ENCODE measurements at regions not wholly inside any gene's neighbourhood (a gene's known extent, or its start where the extent isn't known, plus 50 kb on each side); places are given as distances from the start of the nearest gene placed in this dataset.

DNA sequence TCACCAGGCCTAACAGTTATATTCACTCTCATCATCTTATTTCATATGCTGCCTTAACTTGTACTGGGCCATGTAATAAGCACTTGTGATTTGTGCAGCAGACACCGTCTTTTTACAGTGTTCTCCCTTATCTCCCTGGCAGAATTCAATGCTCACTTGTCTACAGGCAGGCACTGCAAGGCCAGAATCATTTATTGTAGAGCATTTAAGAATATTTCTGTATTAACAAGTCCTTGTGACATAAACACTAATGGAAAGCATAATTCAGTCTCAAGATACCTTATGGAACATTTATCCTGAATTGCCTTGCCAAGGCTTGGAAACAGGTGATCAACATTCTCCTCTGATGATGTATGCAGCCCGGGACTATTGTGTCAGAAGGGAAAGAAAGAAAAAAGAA lies 808.9 kb downstream of the STPG2 start:
- in situ Hi-C loops (cut with MboI; ENCODE audit: low sequenced_read_pairs, unreplicated experiment) = no loop called here
- DNase-seq (ENCODE audit: low spot score) = no peak
- TF ChIP-seq, protein P1, sequence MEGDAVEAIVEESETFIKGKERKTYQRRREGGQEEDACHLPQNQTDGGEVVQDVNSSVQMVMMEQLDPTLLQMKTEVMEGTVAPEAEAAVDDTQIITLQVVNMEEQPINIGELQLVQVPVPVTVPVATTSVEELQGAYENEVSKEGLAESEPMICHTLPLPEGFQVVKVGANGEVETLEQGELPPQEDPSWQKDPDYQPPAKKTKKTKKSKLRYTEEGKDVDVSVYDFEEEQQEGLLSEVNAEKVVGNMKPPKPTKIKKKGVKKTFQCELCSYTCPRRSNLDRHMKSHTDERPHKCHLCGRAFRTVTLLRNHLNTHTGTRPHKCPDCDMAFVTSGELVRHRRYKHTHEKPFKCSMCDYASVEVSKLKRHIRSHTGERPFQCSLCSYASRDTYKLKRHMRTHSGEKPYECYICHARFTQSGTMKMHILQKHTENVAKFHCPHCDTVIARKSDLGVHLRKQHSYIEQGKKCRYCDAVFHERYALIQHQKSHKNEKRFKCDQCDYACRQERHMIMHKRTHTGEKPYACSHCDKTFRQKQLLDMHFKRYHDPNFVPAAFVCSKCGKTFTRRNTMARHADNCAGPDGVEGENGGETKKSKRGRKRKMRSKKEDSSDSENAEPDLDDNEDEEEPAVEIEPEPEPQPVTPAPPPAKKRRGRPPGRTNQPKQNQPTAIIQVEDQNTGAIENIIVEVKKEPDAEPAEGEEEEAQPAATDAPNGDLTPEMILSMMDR (IDR thresholded peaks at IDR 0.05; ENCODE audit: borderline replicate concordance, control extremely low read depth, extremely low read depth, insufficient read depth, missing control alignments) = no peak

- TF ChIP-seq, protein P1 (IDR thresholded peaks at IDR 0.05; ENCODE audit: borderline replicate concordance, control extremely low read depth, extremely low read depth, insufficient read depth, missing control alignments) = no peak
- no peak for DNase-seq (ENCODE audit: low spot score)
- in situ Hi-C loops (cut with MboI; ENCODE audit: low sequenced_read_pairs, unreplicated experiment) = no loop called here
These were observed 793.6 kb downstream of the STPG2 start for GRCh38 chr4:97349468-97350186.

GRCh38 chr4:97353876-97354275 lies 789.4 kb downstream of the STPG2 start:
- DNase-seq (ENCODE audit: low spot score) = no peak
- TF ChIP-seq, protein P1 (IDR thresholded peaks at IDR 0.05; ENCODE audit: borderline replicate concordance, control extremely low read depth, extremely low read depth, insufficient read depth, missing control alignments) = no peak
- in situ Hi-C loops (cut with MboI; ENCODE audit: low sequenced_read_pairs, unreplicated experiment) = no loop called here

GRCh38 chr4:97359826-97360225 lies 783.5 kb downstream of the STPG2 start:
- no peak for DNase-seq (ENCODE audit: low spot score)
- in situ Hi-C loops (cut with MboI; ENCODE audit: low sequenced_read_pairs, unreplicated experiment) = no loop called here
- TF ChIP-seq, protein P1 (IDR thresholded peaks at IDR 0.05; ENCODE audit: borderline replicate concordance, control extremely low read depth, extremely low read depth, insufficient read depth, missing control alignments) = no peak

GRCh38 chr4:97360733-97361132 lies 782.5 kb downstream of the STPG2 start:
- in situ Hi-C loops (cut with MboI; ENCODE audit: low sequenced_read_pairs, unreplicated experiment) = no loop called here
- TF ChIP-seq, protein P1 (IDR thresholded peaks at IDR 0.05; ENCODE audit: borderline replicate concordance, control extremely low read depth, extremely low read depth, insufficient read depth, missing control alignments) = no peak
- no peak for DNase-seq (ENCODE audit: low spot score)

GRCh38 chr4:97367878-97368277 lies 775.4 kb downstream of the STPG2 start:
- no peak for DNase-seq (ENCODE audit: low spot score)
- TF ChIP-seq, protein P1 (IDR thresholded peaks at IDR 0.05; ENCODE audit: borderline replicate concordance, control extremely low read depth, extremely low read depth, insufficient read depth, missing control alignments) = no peak
- in situ Hi-C loops (cut with MboI; ENCODE audit: low sequenced_read_pairs, unreplicated experiment) = no loop called here

Data from GM13976 (cell line).